AG09319 (cell line): ENCODE measurements at regions not wholly inside any gene's neighbourhood (a gene's known extent, or its start where the extent isn't known, plus 50 kb on each side); places are given as distances from the start of the nearest gene placed in this dataset.
A peak's percentile ranks its signal among the peaks of the same experiment; 100 is the strongest.

Experiments used
- DNase-seq: peaks from one replicate; pipeline ENCODE4 v3.0.0-alpha.2; 2010; ENCODE audit warnings: low read depth; ENCODE audit errors: extremely low read depth
- TF ChIP-seq, protein P1 (sequence below): IDR thresholded peaks from 2 replicates; pipeline ENCODE4 v1.5.1; 2011; ENCODE audit warnings: low read depth, mild to moderate bottlenecking, inconsistent platforms, low read length, moderate library complexity

DNA sequence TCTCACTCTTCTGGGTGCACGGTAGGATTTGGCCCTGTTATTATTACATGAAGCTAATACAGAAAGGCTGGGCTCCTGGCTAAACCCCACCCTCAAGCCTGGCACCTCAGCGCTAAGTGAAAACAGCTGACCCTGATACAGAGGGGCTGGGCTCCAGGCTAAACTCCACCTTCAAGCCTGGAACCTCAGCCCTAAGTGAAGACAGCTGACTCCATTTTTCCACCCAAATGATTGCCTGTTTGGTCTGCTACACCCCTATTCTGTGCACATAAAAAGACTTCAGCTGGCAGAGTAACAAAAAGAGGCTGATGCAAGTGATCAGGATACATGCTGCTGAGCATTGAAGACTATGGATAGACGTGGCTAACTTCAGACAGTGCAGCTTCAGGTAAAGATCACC is 148.4 kb upstream of the CLINT1 start:
- TF ChIP-seq, protein P1, sequence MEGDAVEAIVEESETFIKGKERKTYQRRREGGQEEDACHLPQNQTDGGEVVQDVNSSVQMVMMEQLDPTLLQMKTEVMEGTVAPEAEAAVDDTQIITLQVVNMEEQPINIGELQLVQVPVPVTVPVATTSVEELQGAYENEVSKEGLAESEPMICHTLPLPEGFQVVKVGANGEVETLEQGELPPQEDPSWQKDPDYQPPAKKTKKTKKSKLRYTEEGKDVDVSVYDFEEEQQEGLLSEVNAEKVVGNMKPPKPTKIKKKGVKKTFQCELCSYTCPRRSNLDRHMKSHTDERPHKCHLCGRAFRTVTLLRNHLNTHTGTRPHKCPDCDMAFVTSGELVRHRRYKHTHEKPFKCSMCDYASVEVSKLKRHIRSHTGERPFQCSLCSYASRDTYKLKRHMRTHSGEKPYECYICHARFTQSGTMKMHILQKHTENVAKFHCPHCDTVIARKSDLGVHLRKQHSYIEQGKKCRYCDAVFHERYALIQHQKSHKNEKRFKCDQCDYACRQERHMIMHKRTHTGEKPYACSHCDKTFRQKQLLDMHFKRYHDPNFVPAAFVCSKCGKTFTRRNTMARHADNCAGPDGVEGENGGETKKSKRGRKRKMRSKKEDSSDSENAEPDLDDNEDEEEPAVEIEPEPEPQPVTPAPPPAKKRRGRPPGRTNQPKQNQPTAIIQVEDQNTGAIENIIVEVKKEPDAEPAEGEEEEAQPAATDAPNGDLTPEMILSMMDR: no peak
- no peak for DNase-seq

DNA sequence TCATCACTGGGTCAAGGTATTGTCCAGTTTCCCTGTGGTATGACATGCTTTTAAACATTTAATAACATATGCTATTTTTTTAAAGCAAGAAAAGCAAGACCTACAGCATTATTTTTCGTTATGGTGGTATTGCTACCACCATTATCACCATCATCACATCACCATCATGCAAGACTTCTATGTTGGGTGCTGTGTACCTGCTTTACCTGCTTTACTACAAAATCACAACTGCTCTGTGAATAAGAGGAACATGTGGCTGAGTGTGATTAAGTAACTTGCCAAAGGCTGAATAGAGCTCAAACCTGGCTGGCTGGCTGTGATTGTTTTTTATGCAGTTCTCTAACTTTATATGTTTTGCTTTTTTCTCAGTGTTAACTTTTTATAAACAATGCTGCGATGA is 140.8 kb upstream of the CLINT1 start:
- TF ChIP-seq, protein P1: no peak
- no peak for DNase-seq

DNA sequence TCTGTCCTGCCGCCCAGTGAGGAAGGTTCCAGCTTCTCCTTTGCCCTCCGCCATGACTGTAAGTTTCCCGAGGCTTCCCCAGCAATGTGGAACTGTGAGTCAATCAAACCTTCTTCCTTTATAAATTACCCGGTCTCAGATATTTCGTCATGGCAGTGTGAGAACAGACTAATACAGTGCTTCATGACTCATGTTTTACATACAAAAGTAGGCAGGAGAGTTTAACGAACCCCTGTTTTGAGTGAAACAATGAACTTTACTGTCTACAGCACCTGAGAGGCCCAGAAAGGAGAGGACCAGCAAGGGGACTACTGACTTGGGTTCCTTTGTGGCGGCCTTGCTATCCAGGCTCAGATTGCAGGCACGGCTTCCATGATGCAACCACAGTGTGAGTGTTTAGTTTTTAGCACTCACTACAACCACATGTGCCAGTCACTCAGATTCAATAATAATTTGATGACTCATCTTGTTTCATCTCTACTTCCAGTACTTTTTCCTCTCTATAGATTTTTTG is 139.1 kb upstream of the CLINT1 start:
- no peak for DNase-seq
- TF ChIP-seq, protein P1: no peak

DNA sequence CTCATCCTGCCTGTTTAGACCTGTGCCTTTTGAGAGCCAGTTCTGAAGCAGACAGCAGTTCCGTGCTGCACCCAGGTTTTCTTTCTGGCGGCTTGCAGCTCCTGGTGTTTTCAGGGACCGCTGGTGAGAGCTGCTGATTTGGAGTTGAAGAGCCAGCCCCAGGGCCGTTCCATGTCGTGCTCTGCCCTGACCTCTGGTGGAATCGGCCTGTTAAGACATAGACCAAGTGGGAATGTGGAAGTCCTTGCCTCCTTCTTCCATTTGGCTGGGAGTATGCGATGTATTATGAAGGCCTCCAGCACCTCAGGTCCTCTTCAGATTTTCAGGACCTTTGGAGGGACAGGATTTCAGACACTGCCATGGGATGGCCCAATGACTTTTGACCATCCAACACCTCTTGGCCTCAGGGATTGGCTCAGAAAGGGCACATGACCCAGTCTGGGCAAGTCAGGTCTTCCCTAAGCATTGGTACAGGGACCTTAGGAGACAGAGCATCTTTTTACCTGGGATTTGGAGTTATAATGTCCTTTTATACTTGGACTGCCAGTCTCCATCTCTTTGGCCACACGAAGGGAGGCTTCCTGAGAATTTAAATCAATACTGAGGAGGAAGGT is 136.1 kb upstream of the CLINT1 start:
- DNase-seq: peak; percentile 27

DNA sequence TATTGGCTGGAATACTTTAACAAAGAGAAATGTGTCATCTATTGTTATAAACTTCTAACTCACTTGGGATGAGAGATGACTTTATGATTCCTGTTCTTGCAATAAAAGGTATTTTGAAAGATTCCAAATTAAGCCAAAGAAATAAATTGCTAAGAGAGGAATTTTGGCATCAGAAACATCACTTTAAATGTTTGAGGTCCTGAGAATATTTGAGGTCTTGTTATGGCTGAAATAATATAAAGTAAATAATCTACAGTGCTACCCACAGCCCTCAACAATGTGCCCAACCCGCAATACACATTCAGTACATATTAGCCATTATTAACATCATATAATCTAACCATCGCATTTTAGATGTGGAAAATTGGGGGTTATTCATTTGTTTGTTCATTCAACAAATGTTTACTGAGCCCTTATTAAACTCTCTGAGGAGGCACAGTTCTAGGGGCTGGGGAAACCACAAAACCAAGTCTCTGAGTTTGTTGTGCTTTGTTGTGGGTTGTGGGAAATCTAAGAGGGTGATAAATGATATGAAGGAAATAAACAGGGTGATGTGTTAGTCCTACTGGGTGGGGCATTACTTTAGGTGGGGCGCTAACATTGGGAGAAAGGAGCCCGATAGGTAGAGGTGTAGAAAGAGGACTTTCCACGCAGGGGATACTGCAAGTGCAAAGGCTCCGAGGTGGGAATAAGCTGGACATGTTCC is 135.2 kb upstream of the CLINT1 start:
- TF ChIP-seq, protein P1: no peak
- no peak for DNase-seq

More for the DNA sequence above, 136.1 kb upstream of the CLINT1 start:
- TF ChIP-seq, protein P1: peak; percentile 82

DNA sequence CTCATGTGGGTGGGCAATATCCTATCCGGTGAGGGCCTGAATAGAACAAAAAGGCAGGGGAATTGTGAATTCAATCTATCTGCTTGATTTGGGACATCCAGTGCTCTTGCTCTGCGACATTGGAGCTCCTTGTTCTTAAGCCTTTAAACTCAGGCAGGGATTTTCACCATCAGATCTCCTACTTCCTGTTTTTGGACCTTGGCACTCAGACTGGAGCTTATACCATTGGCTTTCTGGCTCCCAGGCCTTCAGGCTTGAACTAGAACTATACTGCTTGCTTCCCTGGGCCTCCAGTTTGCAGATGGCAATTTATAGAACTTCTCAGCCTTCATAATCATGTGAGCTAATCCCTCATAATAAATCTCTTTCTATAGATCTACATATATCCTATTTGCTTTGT is 134.3 kb upstream of the CLINT1 start:
- no peak for DNase-seq
- TF ChIP-seq, protein P1: no peak

DNA sequence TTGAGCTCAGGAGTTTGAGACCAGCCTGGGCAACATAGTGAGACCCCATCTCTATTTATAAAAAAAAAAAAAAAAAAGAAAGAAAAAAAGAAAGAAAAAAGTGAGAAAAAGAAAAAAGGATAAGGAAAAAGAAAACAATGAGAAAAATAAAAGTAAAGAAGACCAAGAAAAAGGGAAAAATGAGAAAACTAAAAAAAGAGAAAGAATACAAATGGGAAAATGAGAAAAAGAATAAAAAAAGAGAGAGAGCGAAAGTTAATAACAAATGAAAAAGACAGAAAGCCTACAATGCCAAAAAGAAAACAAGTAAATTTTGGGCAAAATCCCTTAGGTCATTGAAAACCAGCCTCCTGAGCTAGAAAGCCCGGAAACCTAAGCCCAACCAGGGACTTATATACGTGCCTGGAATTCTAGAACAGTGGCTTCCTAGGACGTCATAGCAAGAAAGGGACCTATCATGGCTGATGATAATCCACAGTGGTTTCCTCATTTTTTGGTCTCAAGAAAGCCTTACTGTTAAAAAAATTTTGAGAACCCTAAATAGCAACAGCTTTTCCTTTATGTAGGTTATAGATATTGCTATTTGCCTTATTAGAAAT is 131.7 kb upstream of the CLINT1 start:
- TF ChIP-seq, protein P1: no peak
- DNase-seq: no peak
